DMS 273 (cell line): ENCODE measurements at regions not wholly inside any gene's neighbourhood (a gene's known extent, or its start where the extent isn't known, plus 50 kb on each side); places are given as distances from the start of the nearest gene placed in this dataset.

Experiments used
- DNase-seq: peaks from one replicate; lab custom pipeline; 2025; ENCODE audit not compliant: unreplicated experiment; lab: John Stamatoyannopoulos, UW

GRCh38 chrX:94041881-94042280 lies 367.9 kb downstream of the FAM133A start:
- no peak for DNase-seq

- no peak for DNase-seq
These were observed 371.7 kb downstream of the FAM133A start for GRCh38 chrX:94045724-94046123.

GRCh38 chrX:94051926-94052325 lies 377.9 kb downstream of the FAM133A start:
- no peak for DNase-seq

- no peak for DNase-seq
These were observed 379.6 kb downstream of the FAM133A start for GRCh38 chrX:94053575-94053974.

GRCh38 chrX:94057385-94057784 lies 383.4 kb downstream of the FAM133A start:
- no peak for DNase-seq

- DNase-seq = peak; percentile 62
These were observed 384.8 kb downstream of the FAM133A start for GRCh38 chrX:94058728-94059382.

GRCh38 chrX:94065091-94065490 lies 391.1 kb downstream of the FAM133A start:
- DNase-seq = no peak

GRCh38 chrX:94089149-94089548 lies 415.1 kb downstream of the FAM133A start:
- DNase-seq = no peak

GRCh38 chrX:94097868-94098267 lies 423.9 kb downstream of the FAM133A start:
- no peak for DNase-seq

GRCh38 chrX:94107981-94108380 lies 434.0 kb downstream of the FAM133A start:
- peak; percentile 18 for DNase-seq

- no peak for DNase-seq
These were observed 440.4 kb downstream of the FAM133A start for GRCh38 chrX:94114362-94114761.

GRCh38 chrX:94121799-94122198 lies 447.8 kb downstream of the FAM133A start:
- no peak for DNase-seq

- DNase-seq = no peak
These were observed 449.1 kb downstream of the FAM133A start for GRCh38 chrX:94123062-94123461.

- DNase-seq = no peak
These were observed 489.0 kb downstream of the FAM133A start for GRCh38 chrX:94162971-94163370.

- no peak for DNase-seq
These were observed 504.3 kb downstream of the FAM133A start for GRCh38 chrX:94178145-94178788.

GRCh38 chrX:94204524-94204923 lies 530.5 kb downstream of the FAM133A start:
- no peak for DNase-seq

GRCh38 chrX:94216738-94217137 lies 542.7 kb downstream of the FAM133A start:
- no peak for DNase-seq

- DNase-seq = no peak
These were observed 578.2 kb downstream of the FAM133A start for GRCh38 chrX:94252211-94252610.

GRCh38 chrX:94256396-94256795 lies 582.4 kb downstream of the FAM133A start:
- no peak for DNase-seq

GRCh38 chrX:94265323-94265722 lies 591.3 kb downstream of the FAM133A start:
- no peak for DNase-seq

- peak; percentile 2 for DNase-seq
These were observed 614.3 kb downstream of the FAM133A start for GRCh38 chrX:94288325-94288724.

GRCh38 chrX:94288972-94289371 lies 615.0 kb downstream of the FAM133A start:
- no peak for DNase-seq

GRCh38 chrX:94302446-94302845 lies 628.4 kb downstream of the FAM133A start:
- no peak for DNase-seq
